H9 (cell line): ENCODE measurements at regions not wholly inside any gene's neighbourhood (a gene's known extent, or its start where the extent isn't known, plus 50 kb on each side); places are given as distances from the start of the nearest gene placed in this dataset.

Experiments used
- DNase-seq: peaks from one replicate; pipeline ENCODE4 v3.0.0-alpha.2; 2017
- H2AFZ ChIP-seq: one replicate; pipeline ENCODE4 v1.6.1; 2013; ENCODE audit warnings: mild to moderate bottlenecking, low read length, control low read depth, moderate library complexity
- H2AK5ac ChIP-seq: 2 replicates; pipeline ENCODE4 v1.6.1; 2013; ENCODE audit warnings: low read length, control low read depth, mixed read lengths; ENCODE audit not compliant: insufficient read length
- H2BK120ac ChIP-seq: one replicate; pipeline ENCODE4 v1.6.1; 2013; ENCODE audit warnings: low read depth, mild to moderate bottlenecking, low read length, control low read depth, inconsistent platforms; ENCODE audit not compliant: poor library complexity, severe bottlenecking
- H2BK12ac ChIP-seq: 2 replicates; pipeline ENCODE4 v1.6.1; 2013; ENCODE audit warnings: low read length, control low read depth, mixed read lengths, low read depth; ENCODE audit not compliant: insufficient read length
- H2BK15ac ChIP-seq: 2 replicates; pipeline ENCODE4 v1.6.1; 2013; ENCODE audit warnings: low read depth, low read length, control low read depth
- H2BK20ac ChIP-seq: one replicate; pipeline ENCODE4 v1.6.1; 2013; ENCODE audit warnings: low read depth, mild to moderate bottlenecking, low read length, control low read depth, inconsistent platforms; ENCODE audit not compliant: poor library complexity, severe bottlenecking
- H2BK5ac ChIP-seq: 2 replicates; pipeline ENCODE4 v1.6.1; 2013; ENCODE audit warnings: low read length, control low read depth, mixed read lengths; ENCODE audit not compliant: insufficient read length
- H3K14ac ChIP-seq: 2 replicates; pipeline ENCODE4 v1.6.1; 2013; ENCODE audit warnings: low read length, control low read depth; ENCODE audit not compliant: insufficient read depth
- H3K18ac ChIP-seq: 2 replicates; pipeline ENCODE4 v1.6.1; 2013; ENCODE audit warnings: low read depth, mild to moderate bottlenecking, mixed read lengths, low read length, control low read depth; ENCODE audit not compliant: insufficient read length
- H3K23ac ChIP-seq: 2 replicates; pipeline ENCODE4 v1.6.1; 2013; ENCODE audit warnings: low read length, control low read depth, mixed read lengths, low read depth; ENCODE audit not compliant: insufficient read length
- H3K23me2 ChIP-seq: 2 replicates; pipeline ENCODE4 v1.6.1; 2013; ENCODE audit warnings: low read depth, mild to moderate bottlenecking, mixed read lengths, low read length, control low read depth; ENCODE audit not compliant: insufficient read length, poor library complexity, severe bottlenecking
- H3K27ac ChIP-seq: 2 replicates; pipeline ENCODE4 v1.5.1; 2013; ENCODE audit warnings: low read length, control low read depth, mixed read lengths, low read depth; ENCODE audit not compliant: insufficient read length
- H3K27me3 ChIP-seq: 2 replicates; pipeline ENCODE4 v1.6.1; 2013; ENCODE audit warnings: low read length, control low read depth, inconsistent platforms; ENCODE audit not compliant: insufficient read depth
- H3K4ac ChIP-seq: 2 replicates; pipeline ENCODE4 v1.6.1; 2013; ENCODE audit warnings: low read depth, mild to moderate bottlenecking, control low read depth, inconsistent platforms, low read length, moderate library complexity
- H3K4me1 ChIP-seq: 2 replicates; pipeline ENCODE4 v1.6.1; 2013; ENCODE audit warnings: low read length, control low read depth, inconsistent platforms; ENCODE audit not compliant: insufficient read depth
- H3K4me2 ChIP-seq: 2 replicates; pipeline ENCODE4 v1.6.1; 2013; ENCODE audit warnings: low read length, control low read depth, mixed read lengths; ENCODE audit not compliant: insufficient read length, insufficient read depth
- H3K56ac ChIP-seq: 2 replicates; pipeline ENCODE4 v1.6.1; 2013; ENCODE audit warnings: low read depth, mild to moderate bottlenecking, mixed read lengths, low read length, control low read depth; ENCODE audit not compliant: insufficient read length
- H3K79me1 ChIP-seq: 2 replicates; pipeline ENCODE4 v1.6.1; 2013; ENCODE audit warnings: low read depth, mild to moderate bottlenecking, moderate library complexity, low read length, control low read depth, inconsistent platforms; ENCODE audit not compliant: insufficient read depth, poor library complexity, severe bottlenecking
- H3K79me2 ChIP-seq: 2 replicates; pipeline ENCODE4 v1.6.1; 2013; ENCODE audit warnings: low read length, control low read depth, inconsistent platforms; ENCODE audit not compliant: insufficient read depth
- H3K9ac ChIP-seq: 2 replicates; pipeline ENCODE4 v1.6.1; 2013; ENCODE audit warnings: low read length, control low read depth, mixed read lengths; ENCODE audit not compliant: insufficient read length; ENCODE audit errors: extremely low read depth
- H3K9me3 ChIP-seq: one replicate; pipeline ENCODE4 v1.6.1; 2013; ENCODE audit warnings: low read depth, low read length, inconsistent platforms; ENCODE audit not compliant: control insufficient read depth
- H3T11ph ChIP-seq: one replicate; pipeline ENCODE4 v1.6.1; 2013; ENCODE audit warnings: mild to moderate bottlenecking, low read length, control low read depth, inconsistent platforms
- H4K20me1 ChIP-seq: one replicate; pipeline ENCODE4 v1.6.1; 2013; ENCODE audit not compliant: control insufficient read depth, insufficient read length, insufficient read depth
- H4K5ac ChIP-seq: 2 replicates; pipeline ENCODE4 v1.6.1; 2013; ENCODE audit warnings: low read depth, mild to moderate bottlenecking, mixed read lengths, low read length, control low read depth; ENCODE audit not compliant: insufficient read length
- H4K8ac ChIP-seq: replicated peaks from 2 replicates; pipeline ENCODE4 v1.6.1; 2013; ENCODE audit warnings: low read length, control low read depth, mixed read lengths, low read depth; ENCODE audit not compliant: insufficient read length
- H4K91ac ChIP-seq: 2 replicates; pipeline ENCODE4 v1.6.1; 2013; ENCODE audit warnings: low read depth, mild to moderate bottlenecking, moderate library complexity, mixed read lengths, low read length, control low read depth; ENCODE audit not compliant: insufficient read length
- H3K27ac Mint-ChIP-seq, 3 experiments: 2 replicates in 2 of 3; 3 replicates in 1 of 3; pipeline ENCODE4 v1.8.0; 2020 to 2021; ENCODE audit warnings: mixed read lengths in 3 of 3, mild to moderate bottlenecking in 1 of 3, moderate library complexity in 1 of 3
- H3K27me3 Mint-ChIP-seq: 2 replicates; pipeline ENCODE4 v1.8.0; 2021; ENCODE audit warnings: low read depth, mild to moderate bottlenecking, moderate library complexity, mixed read lengths
- H3K36me3 Mint-ChIP-seq, 3 experiments: 2 replicates in 2 of 3; 3 replicates in 1 of 3; pipeline ENCODE4 v1.8.0; 2020 to 2021; ENCODE audit warnings: low read depth in 3 of 3, mixed read lengths in 3 of 3; ENCODE audit not compliant: insufficient read depth in 1 of 3
- H3K4me1 Mint-ChIP-seq, 2 experiments: 2 replicates each; pipeline ENCODE4 v1.8.0; 2020; ENCODE audit warnings: mixed read lengths in 2 of 2
- H3K4me3 Mint-ChIP-seq, 2 experiments: 2 replicates in 1 of 2; 3 replicates in 1 of 2; pipeline ENCODE4 v1.8.0; 2020 to 2021; ENCODE audit warnings: mild to moderate bottlenecking in 2 of 2, mixed read lengths in 2 of 2, moderate library complexity in 1 of 2
- H3K9me3 Mint-ChIP-seq, 2 experiments: 2 replicates in 1 of 2; 3 replicates in 1 of 2; pipeline ENCODE4 v1.8.0; 2020; ENCODE audit warnings: mild to moderate bottlenecking in 2 of 2, mixed read lengths in 2 of 2, moderate library complexity in 1 of 2
- WGBS: extraction: QIAGEN DNeasy Blood & Tissue Kit; methylation state at CpG from one replicate; pipeline ENCODE4 v1.1.7; 2013; ENCODE audit warnings: missing lambda C conversion rate, low lambda C conversion rate, mixed read lengths; ENCODE audit not compliant: insufficient read length; ENCODE audit errors: extremely low coverage; 5-methylcytosine and 5-hydroxymethylcytosine counted together
- TF ChIP-seq, protein P1 (sequence below): fragments of 200-600 bp; sonication (generic); conservative IDR thresholded peaks from 3 replicates; pipeline ENCODE4 v1.8.0; 2021; ENCODE audit warnings: antibody characterized with exemption, mild to moderate bottlenecking

DNA sequence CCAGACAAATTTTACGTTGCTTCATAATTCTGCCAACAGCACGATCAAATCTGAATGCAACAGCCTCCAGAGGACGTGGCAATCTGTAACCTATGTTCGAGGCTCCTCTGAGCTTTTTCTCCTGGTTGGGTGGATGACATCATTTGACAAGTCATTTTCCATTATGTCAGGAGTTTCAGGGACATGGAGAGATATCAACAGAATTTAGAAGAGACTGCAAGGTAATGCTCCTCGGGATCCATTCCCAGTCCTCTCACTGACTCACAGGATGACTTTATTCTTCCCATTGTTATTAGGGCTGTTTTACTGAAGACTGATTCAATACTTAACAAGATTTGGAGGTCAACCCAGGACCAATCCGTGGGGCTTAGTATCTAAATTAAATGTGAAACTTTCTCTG, 72.5 kb upstream of the RNF152 start:
- no peak for DNase-seq
- Histone ChIP-seq H3K18ac (no peak overlapping the region), H3K4me2 (no peak overlapping the region), H3K9me3 (no peaks in the 10 kb centered on the region), H2BK5ac (no peak overlapping the region), H3K14ac (no peak overlapping the region), H3K27ac (no peak overlapping the region), H2AK5ac (no peak overlapping the region), H3K56ac (no peak overlapping the region), H3K4me1 (no peaks in the 10 kb centered on the region), H2BK12ac (no peak overlapping the region), H3K79me2 (no peaks in the 10 kb centered on the region), H2BK120ac (no peak overlapping the region), H3K27me3 (no peaks in the 10 kb centered on the region), H2BK15ac (no peak overlapping the region), H4K20me1 (no peaks in the 10 kb centered on the region), H2AFZ (no peak overlapping the region), H4K8ac (no peak overlapping the region), H3K79me1 (no peaks in the 10 kb centered on the region), H4K91ac (no peak overlapping the region), H2BK20ac (no peak overlapping the region), H3K4ac (no peak overlapping the region), H3T11ph (no peak overlapping the region), H3K9ac (no peak overlapping the region), H4K5ac (no peak overlapping the region), H3K23ac (no peak overlapping the region), H3K23me2 (no peaks in the 10 kb centered on the region)
- no peak overlapping the region for H3K27ac Mint-ChIP-seq
- no peaks in the 10 kb centered on the region; the same call in 1 of the 2 replicates for H3K27me3 Mint-ChIP-seq
- TF ChIP-seq, protein P1, sequence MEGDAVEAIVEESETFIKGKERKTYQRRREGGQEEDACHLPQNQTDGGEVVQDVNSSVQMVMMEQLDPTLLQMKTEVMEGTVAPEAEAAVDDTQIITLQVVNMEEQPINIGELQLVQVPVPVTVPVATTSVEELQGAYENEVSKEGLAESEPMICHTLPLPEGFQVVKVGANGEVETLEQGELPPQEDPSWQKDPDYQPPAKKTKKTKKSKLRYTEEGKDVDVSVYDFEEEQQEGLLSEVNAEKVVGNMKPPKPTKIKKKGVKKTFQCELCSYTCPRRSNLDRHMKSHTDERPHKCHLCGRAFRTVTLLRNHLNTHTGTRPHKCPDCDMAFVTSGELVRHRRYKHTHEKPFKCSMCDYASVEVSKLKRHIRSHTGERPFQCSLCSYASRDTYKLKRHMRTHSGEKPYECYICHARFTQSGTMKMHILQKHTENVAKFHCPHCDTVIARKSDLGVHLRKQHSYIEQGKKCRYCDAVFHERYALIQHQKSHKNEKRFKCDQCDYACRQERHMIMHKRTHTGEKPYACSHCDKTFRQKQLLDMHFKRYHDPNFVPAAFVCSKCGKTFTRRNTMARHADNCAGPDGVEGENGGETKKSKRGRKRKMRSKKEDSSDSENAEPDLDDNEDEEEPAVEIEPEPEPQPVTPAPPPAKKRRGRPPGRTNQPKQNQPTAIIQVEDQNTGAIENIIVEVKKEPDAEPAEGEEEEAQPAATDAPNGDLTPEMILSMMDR: no peak
- no CpG with 5 or more reads among the region's 6 CpGs for WGBS
- no peaks in the 10 kb centered on the region for H3K9me3 Mint-ChIP-seq
- H3K4me3 Mint-ChIP-seq: no peak overlapping the region
- no peaks in the 10 kb centered on the region; a peak in 1 of 7 replicates for H3K36me3 Mint-ChIP-seq
- no peaks in the 10 kb centered on the region for H3K4me1 Mint-ChIP-seq
